GM12878 (cell line): ENCODE measurements at regions not wholly inside any gene's neighbourhood (a gene's known extent, or its start where the extent isn't known, plus 50 kb on each side); places are given as distances from the start of the nearest gene placed in this dataset.

Experiments used
- ATF7 ChIP-seq: fragments of 450-650 bp; IDR thresholded peaks from 2 replicates; pipeline ENCODE4 v1.6.1; 2016; ENCODE audit warnings: low read depth, mild to moderate bottlenecking
- CBFB ChIP-seq: IDR thresholded peaks from 2 replicates; pipeline ENCODE4 v1.6.1; 2016; ENCODE audit warnings: antibody characterized with exemption, low read depth
- CUX1 ChIP-seq: IDR thresholded peaks from 2 replicates; pipeline ENCODE4 v1.6.1; 2012; ENCODE audit warnings: improper control_type of control experiment, low read depth, low read length; ENCODE audit not compliant: insufficient replicate concordance
- EED ChIP-seq: sonication (generic); IDR thresholded peaks from 2 replicates; pipeline ENCODE4 v1.6.1; 2016; ENCODE audit warnings: antibody characterized with exemption, low read depth
- EZH2 ChIP-seq: IDR thresholded peaks from 2 replicates; pipeline ENCODE4 v1.6.1; 2012; ENCODE audit warnings: low read depth, mild to moderate bottlenecking, control low read depth, inconsistent platforms, low read length, borderline replicate concordance; ENCODE audit not compliant: control insufficient read depth
- RAD51 ChIP-seq: fragments of 450-650 bp; IDR thresholded peaks from 2 replicates; pipeline ENCODE4 v1.6.1; 2016; ENCODE audit warnings: moderate library complexity, mild to moderate bottlenecking, inconsistent platforms
- TAF1 ChIP-seq: IDR thresholded peaks from 2 replicates; pipeline ENCODE4 v1.6.1; 2011; ENCODE audit warnings: mild to moderate bottlenecking, low read depth, low read length, borderline replicate concordance
- TF ChIP-seq, protein P1 (sequence below): IDR thresholded peaks from 2 replicates; pipeline ENCODE4 v1.6.1; 2012; ENCODE audit warnings: mild to moderate bottlenecking, low read depth, low read length
- TF ChIP-seq, protein P2 (sequence below): fragments of 450-650 bp; IDR thresholded peaks from 2 replicates; pipeline ENCODE4 v1.6.1; 2017; ENCODE audit warnings: antibody characterized with exemption, mild to moderate bottlenecking, moderate library complexity
- TF ChIP-seq, protein P3 (sequence below), 3 experiments: IDR thresholded peaks in 2 of 3; conservative IDR thresholded peaks in 1 of 3; 2 replicates each; pipeline ENCODE4 v1.5.1; 2011; ENCODE audit warnings: low read depth in 3 of 3, low read length in 3 of 3, mild to moderate bottlenecking in 3 of 3, control low read depth in 2 of 3, moderate library complexity in 2 of 3, inconsistent platforms in 1 of 3, mixed read lengths in 1 of 3; ENCODE audit not compliant: control insufficient read depth in 2 of 3, insufficient read depth in 1 of 3; ENCODE audit errors: extremely low read depth in 1 of 3

DNA sequence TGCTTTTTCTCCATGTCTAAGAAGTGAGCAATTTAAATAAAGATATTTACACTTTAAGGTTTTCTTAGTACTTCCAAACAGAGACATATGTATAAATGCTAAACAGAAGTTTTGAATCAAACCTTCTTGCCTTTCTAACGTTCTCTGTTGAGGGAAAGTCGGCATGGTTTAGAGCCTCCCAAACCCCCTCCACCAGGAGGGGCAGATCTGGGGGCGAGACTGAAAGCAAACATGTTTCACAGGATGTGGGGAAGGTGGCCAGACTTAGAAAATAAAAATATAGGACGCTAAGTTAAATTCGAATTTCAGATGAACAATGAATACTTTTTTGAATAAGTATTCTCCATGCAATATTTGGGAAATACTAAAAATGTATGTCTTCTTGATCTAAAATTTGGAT lies 208.3 kb upstream of the SHH start:
- TF ChIP-seq EED = no peak
- no peak for TF ChIP-seq EZH2
- TF ChIP-seq, protein P1, sequence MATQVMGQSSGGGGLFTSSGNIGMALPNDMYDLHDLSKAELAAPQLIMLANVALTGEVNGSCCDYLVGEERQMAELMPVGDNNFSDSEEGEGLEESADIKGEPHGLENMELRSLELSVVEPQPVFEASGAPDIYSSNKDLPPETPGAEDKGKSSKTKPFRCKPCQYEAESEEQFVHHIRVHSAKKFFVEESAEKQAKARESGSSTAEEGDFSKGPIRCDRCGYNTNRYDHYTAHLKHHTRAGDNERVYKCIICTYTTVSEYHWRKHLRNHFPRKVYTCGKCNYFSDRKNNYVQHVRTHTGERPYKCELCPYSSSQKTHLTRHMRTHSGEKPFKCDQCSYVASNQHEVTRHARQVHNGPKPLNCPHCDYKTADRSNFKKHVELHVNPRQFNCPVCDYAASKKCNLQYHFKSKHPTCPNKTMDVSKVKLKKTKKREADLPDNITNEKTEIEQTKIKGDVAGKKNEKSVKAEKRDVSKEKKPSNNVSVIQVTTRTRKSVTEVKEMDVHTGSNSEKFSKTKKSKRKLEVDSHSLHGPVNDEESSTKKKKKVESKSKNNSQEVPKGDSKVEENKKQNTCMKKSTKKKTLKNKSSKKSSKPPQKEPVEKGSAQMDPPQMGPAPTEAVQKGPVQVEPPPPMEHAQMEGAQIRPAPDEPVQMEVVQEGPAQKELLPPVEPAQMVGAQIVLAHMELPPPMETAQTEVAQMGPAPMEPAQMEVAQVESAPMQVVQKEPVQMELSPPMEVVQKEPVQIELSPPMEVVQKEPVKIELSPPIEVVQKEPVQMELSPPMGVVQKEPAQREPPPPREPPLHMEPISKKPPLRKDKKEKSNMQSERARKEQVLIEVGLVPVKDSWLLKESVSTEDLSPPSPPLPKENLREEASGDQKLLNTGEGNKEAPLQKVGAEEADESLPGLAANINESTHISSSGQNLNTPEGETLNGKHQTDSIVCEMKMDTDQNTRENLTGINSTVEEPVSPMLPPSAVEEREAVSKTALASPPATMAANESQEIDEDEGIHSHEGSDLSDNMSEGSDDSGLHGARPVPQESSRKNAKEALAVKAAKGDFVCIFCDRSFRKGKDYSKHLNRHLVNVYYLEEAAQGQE = no peak
- no peak for TF ChIP-seq CUX1
- no peak for TF ChIP-seq CBFB
- TF ChIP-seq ATF7 = no peak
- TF ChIP-seq, protein P2, sequence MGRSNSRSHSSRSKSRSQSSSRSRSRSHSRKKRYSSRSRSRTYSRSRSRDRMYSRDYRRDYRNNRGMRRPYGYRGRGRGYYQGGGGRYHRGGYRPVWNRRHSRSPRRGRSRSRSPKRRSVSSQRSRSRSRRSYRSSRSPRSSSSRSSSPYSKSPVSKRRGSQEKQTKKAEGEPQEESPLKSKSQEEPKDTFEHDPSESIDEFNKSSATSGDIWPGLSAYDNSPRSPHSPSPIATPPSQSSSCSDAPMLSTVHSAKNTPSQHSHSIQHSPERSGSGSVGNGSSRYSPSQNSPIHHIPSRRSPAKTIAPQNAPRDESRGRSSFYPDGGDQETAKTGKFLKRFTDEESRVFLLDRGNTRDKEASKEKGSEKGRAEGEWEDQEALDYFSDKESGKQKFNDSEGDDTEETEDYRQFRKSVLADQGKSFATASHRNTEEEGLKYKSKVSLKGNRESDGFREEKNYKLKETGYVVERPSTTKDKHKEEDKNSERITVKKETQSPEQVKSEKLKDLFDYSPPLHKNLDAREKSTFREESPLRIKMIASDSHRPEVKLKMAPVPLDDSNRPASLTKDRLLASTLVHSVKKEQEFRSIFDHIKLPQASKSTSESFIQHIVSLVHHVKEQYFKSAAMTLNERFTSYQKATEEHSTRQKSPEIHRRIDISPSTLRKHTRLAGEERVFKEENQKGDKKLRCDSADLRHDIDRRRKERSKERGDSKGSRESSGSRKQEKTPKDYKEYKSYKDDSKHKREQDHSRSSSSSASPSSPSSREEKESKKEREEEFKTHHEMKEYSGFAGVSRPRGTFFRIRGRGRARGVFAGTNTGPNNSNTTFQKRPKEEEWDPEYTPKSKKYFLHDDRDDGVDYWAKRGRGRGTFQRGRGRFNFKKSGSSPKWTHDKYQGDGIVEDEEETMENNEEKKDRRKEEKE = no peak
- TF ChIP-seq TAF1 = no peak
- TF ChIP-seq, protein P3, sequence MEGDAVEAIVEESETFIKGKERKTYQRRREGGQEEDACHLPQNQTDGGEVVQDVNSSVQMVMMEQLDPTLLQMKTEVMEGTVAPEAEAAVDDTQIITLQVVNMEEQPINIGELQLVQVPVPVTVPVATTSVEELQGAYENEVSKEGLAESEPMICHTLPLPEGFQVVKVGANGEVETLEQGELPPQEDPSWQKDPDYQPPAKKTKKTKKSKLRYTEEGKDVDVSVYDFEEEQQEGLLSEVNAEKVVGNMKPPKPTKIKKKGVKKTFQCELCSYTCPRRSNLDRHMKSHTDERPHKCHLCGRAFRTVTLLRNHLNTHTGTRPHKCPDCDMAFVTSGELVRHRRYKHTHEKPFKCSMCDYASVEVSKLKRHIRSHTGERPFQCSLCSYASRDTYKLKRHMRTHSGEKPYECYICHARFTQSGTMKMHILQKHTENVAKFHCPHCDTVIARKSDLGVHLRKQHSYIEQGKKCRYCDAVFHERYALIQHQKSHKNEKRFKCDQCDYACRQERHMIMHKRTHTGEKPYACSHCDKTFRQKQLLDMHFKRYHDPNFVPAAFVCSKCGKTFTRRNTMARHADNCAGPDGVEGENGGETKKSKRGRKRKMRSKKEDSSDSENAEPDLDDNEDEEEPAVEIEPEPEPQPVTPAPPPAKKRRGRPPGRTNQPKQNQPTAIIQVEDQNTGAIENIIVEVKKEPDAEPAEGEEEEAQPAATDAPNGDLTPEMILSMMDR (IDR thresholded peaks at IDR 0.05 in 2 of 3, conservative IDR thresholded peaks at IDR 0.05 in 1 of 3; ENCODE audit: control insufficient read depth in 2 of 3, extremely low read depth in 1 of 3, insufficient read depth in 1 of 3, low read depth in 3 of 3, low read length in 3 of 3) = no peak
- no peak for TF ChIP-seq RAD51
